ENCODE measurements at regions not wholly inside any gene's neighbourhood (a gene's known extent, or its start where the extent isn't known, plus 50 kb on each side); places are given as distances from the start of the nearest gene placed in this dataset.
A peak's percentile ranks its signal among the peaks of the same experiment; 100 is the strongest.
"Not testable (repeated sequence)": the region's sequence is repeated elsewhere in the genome, so short reads cannot be mapped to it uniquely, and the experiment has no call there.

- Histone ChIP-seq H3K4me3 (ENCODE audit: low read length in 2 of 2) (no peak overlapping the region), H3K27ac (ENCODE audit: low read depth, low read length) (no peak overlapping the region), H3K4me1 (ENCODE audit: insufficient read depth, low read length) (peaks cover 5% of the 10 kb centered on the region), H3K9me3 (ENCODE audit: control insufficient read depth in 1 of 2, low read length in 2 of 2) (no peaks in the 10 kb centered on the region), H3K36me3 (ENCODE audit: insufficient read depth, low read length) (no peaks in the 10 kb centered on the region), H3K27me3 (ENCODE audit: insufficient read depth, low read length) (no peaks in the 10 kb centered on the region)
- Mint-ChIP-seq H3K36me3 (no peaks in the 10 kb centered on the region), H3K9me3 (peaks cover 0 to 4% (median 0%) of the 10 kb centered on the region in 8 donors), H3K4me1 (peaks cover 12 to 31% (median 13%) of the 10 kb centered on the region in 4 donors), H3K4me3 (no peak overlapping the region), H3K27ac (peak overlapping the region in 1 of 7 donors; percentile 45), H3K27me3 (no peaks in the 10 kb centered on the region)
- no peak for DNase-seq
- ChIA-PET CTCF (ENCODE audit: partially characterized antibody) (no interaction called here), POLR2A (ENCODE audit: partially characterized antibody) (interaction anchor here (1.0 kb wide), 1 partner anchor 98 kb away, joined by 3 read pairs; no protein-coding TSS in a partner anchor)
- intact Hi-C loops (cut with micrococcal nuclease): no loop called here
Measured at GRCh38 chr2:37573451-37574388, 97.7 kb downstream of the CDC42EP3 start.

- Mint-ChIP-seq H3K36me3 (no peaks in the 10 kb centered on the region), H3K27me3 (no peaks in the 10 kb centered on the region), H3K27ac (no peak overlapping the region), H3K4me3 (no peak overlapping the region), H3K4me1 (peaks cover 8 to 18% (median 9%) of the 10 kb centered on the region in 4 donors), H3K9me3 (peaks cover 0 to 6% (median 3%) of the 10 kb centered on the region in 8 donors)
- no peak for DNase-seq
- Histone ChIP-seq H3K4me3 (ENCODE audit: low read length in 2 of 2) (no peak overlapping the region), H3K9me3 (ENCODE audit: control insufficient read depth in 1 of 2, low read length in 2 of 2) (no peaks in the 10 kb centered on the region), H3K36me3 (ENCODE audit: insufficient read depth, low read length) (no peaks in the 10 kb centered on the region), H3K4me1 (ENCODE audit: insufficient read depth, low read length) (no peaks in the 10 kb centered on the region), H3K27me3 (ENCODE audit: insufficient read depth, low read length) (no peaks in the 10 kb centered on the region), H3K27ac (ENCODE audit: low read depth, low read length) (no peak overlapping the region)
- ChIA-PET CTCF (ENCODE audit: partially characterized antibody) (interaction anchor here (0.6 to 1.4 kb wide), 4 partner anchors 9 to 45 kb away, joined by 3 to 4 read pairs (median 3); no protein-coding TSS in a partner anchor), POLR2A (ENCODE audit: partially characterized antibody) (interaction anchor here (1.5 to 1.7 kb wide), 2 partner anchors 11 to 24 kb away, joined by 3 to 4 read pairs; no protein-coding TSS in a partner anchor)
- intact Hi-C loops (cut with micrococcal nuclease): no loop called here
Measured at GRCh38 chr2:37575780-37576179, 95.7 kb downstream of the CDC42EP3 start.

- H3K27ac Mint-ChIP-seq; H3K27me3 ChIP-seq (ENCODE audit: insufficient read depth, low read length); H3K9me3 Mint-ChIP-seq; H3K27ac ChIP-seq (ENCODE audit: low read depth, low read length); H3K36me3 ChIP-seq (ENCODE audit: insufficient read depth, low read length); H3K4me3 Mint-ChIP-seq; H3K4me1 ChIP-seq (ENCODE audit: insufficient read depth, low read length); H3K4me3 ChIP-seq (ENCODE audit: low read length in 2 of 2); intact Hi-C loops (cut with micrococcal nuclease); H3K9me3 ChIP-seq (ENCODE audit: control insufficient read depth in 1 of 2, low read length in 2 of 2); H3K36me3 Mint-ChIP-seq; DNase-seq; H3K27me3 Mint-ChIP-seq: not testable (repeated sequence)
- H3K4me1 Mint-ChIP-seq: peaks cover 8 to 16% (median 10%) of the 10 kb centered on the region in 4 donors
- CTCF ChIA-PET (ENCODE audit: partially characterized antibody): interaction anchor here (0.6 to 1.4 kb wide), 4 partner anchors 9 to 45 kb away, joined by 3 to 4 read pairs (median 3); no protein-coding TSS in a partner anchor
- POLR2A ChIA-PET (ENCODE audit: partially characterized antibody): interaction anchor here (1.5 to 1.7 kb wide), 2 partner anchors 10 to 23 kb away, joined by 3 to 4 read pairs; no protein-coding TSS in a partner anchor
Measured at GRCh38 chr2:37576194-37576593, 95.2 kb downstream of the CDC42EP3 start.

DNA sequence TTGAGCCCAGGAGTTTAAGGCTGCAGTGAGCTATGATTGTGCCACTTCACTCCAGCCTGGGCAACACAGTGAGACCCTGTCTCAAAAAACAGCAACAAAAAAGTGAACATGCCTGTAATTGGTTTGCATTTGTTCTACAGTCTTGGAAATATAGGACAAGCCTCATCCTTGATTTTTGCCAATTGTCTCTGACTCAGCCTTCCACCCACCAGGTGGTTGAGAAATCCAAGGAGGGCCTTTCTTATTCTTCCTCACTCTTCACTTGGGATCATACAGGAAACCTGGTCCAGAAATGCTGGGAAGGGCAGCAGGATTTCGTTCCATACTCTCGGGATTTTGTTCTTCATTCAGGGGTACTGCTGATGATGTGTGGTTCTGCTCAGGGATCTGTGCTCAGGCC lies 94.6 kb downstream of the CDC42EP3 start:
- no peaks in the 10 kb centered on the region for H3K9me3 ChIP-seq (ENCODE audit: control insufficient read depth in 1 of 2, low read length in 2 of 2)
- no peaks in the 10 kb centered on the region for H3K36me3 ChIP-seq (ENCODE audit: insufficient read depth, low read length)
- H3K27me3 ChIP-seq (ENCODE audit: insufficient read depth, low read length): no peaks in the 10 kb centered on the region
- Mint-ChIP-seq H3K9me3 (peaks cover 0 to 6% (median 3%) of the 10 kb centered on the region in 8 donors), H3K4me1 (peaks cover 9 to 21% (median 14%) of the 10 kb centered on the region in 4 donors), H3K27ac (no peak overlapping the region), H3K27me3 (no peaks in the 10 kb centered on the region), H3K4me3 (no peak overlapping the region), H3K36me3 (no peaks in the 10 kb centered on the region)
- H3K4me3 ChIP-seq (ENCODE audit: low read length in 2 of 2): no peak overlapping the region
- no peak overlapping the region for H3K27ac ChIP-seq (ENCODE audit: low read depth, low read length)
- CTCF ChIA-PET (ENCODE audit: partially characterized antibody): no interaction called here
- intact Hi-C loops (cut with micrococcal nuclease): no loop called here
- H3K4me1 ChIP-seq (ENCODE audit: insufficient read depth, low read length): peaks cover 6% of the 10 kb centered on the region
- DNase-seq: no peak
- POLR2A ChIA-PET (ENCODE audit: partially characterized antibody): interaction anchor here (1.2 to 1.7 kb wide), 2 partner anchors 23 to 25 kb away, joined by 3 to 4 read pairs; no protein-coding TSS in a partner anchor

GRCh38 chr2:37579192-37579713 lies 92.2 kb downstream of the CDC42EP3 start:
- H3K36me3 ChIP-seq (ENCODE audit: insufficient read depth, low read length): no peaks in the 10 kb centered on the region
- H3K27me3 ChIP-seq (ENCODE audit: insufficient read depth, low read length): no peaks in the 10 kb centered on the region
- no peak overlapping the region for H3K27ac Mint-ChIP-seq
- no peak overlapping the region for H3K4me3 ChIP-seq (ENCODE audit: low read length in 2 of 2)
- no peak for DNase-seq
- intact Hi-C loops (cut with micrococcal nuclease): no loop called here
- H3K4me1 ChIP-seq (ENCODE audit: insufficient read depth, low read length): peaks cover 28% of the 10 kb centered on the region
- ChIA-PET POLR2A (ENCODE audit: partially characterized antibody) (interaction anchor here (0.8 kb wide), 1 partner anchor 69 kb away, joined by 3 read pairs; no protein-coding TSS in a partner anchor), CTCF (ENCODE audit: partially characterized antibody) (no interaction called here)
- H3K36me3 Mint-ChIP-seq: no peaks in the 10 kb centered on the region
- H3K9me3 Mint-ChIP-seq: peaks cover 0 to 6% (median 3%) of the 10 kb centered on the region in 8 donors
- H3K27ac ChIP-seq (ENCODE audit: low read depth, low read length): no peak overlapping the region
- H3K27me3 Mint-ChIP-seq: no peaks in the 10 kb centered on the region
- no peaks in the 10 kb centered on the region for H3K9me3 ChIP-seq (ENCODE audit: control insufficient read depth in 1 of 2, low read length in 2 of 2)
- peaks cover 25 to 40% (median 32%) of the 10 kb centered on the region in 4 donors for H3K4me1 Mint-ChIP-seq
- no peak overlapping the region for H3K4me3 Mint-ChIP-seq

DNA sequence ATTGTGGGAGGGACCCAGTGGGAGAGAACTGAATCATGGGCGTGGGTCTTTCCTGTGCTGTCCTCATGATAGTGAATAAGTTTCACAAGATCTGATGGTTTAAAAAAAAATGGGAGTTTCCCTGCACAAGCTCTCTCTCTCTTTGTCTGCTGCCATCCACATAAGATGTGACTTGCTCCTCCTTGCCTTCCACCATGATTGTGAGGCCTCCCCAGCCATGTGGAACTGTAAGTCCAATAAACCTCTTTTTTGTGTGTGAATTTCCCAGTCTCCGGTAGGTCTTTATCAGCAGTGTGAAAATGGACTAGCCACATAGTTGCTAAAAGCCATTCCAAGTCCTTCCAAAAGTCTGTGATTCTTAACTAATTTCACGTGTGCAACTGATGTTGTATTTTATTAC lies 91.5 kb downstream of the CDC42EP3 start:
- DNase-seq; POLR2A ChIA-PET (ENCODE audit: partially characterized antibody); H3K36me3 Mint-ChIP-seq; H3K9me3 ChIP-seq (ENCODE audit: control insufficient read depth in 1 of 2, low read length in 2 of 2); intact Hi-C loops (cut with micrococcal nuclease); H3K27ac ChIP-seq (ENCODE audit: low read depth, low read length); H3K36me3 ChIP-seq (ENCODE audit: insufficient read depth, low read length); H3K4me3 Mint-ChIP-seq; H3K27me3 Mint-ChIP-seq; H3K27me3 ChIP-seq (ENCODE audit: insufficient read depth, low read length); CTCF ChIA-PET (ENCODE audit: partially characterized antibody); H3K9me3 Mint-ChIP-seq; H3K4me3 ChIP-seq (ENCODE audit: low read length in 2 of 2): not testable (repeated sequence)
- Mint-ChIP-seq H3K4me1 (peaks cover 30 to 46% (median 38%) of the 10 kb centered on the region in 4 donors), H3K27ac (peak overlapping the region in 1 of 7 donors; percentile 37)
- peaks cover 35% of the 10 kb centered on the region for H3K4me1 ChIP-seq (ENCODE audit: insufficient read depth, low read length)

DNA sequence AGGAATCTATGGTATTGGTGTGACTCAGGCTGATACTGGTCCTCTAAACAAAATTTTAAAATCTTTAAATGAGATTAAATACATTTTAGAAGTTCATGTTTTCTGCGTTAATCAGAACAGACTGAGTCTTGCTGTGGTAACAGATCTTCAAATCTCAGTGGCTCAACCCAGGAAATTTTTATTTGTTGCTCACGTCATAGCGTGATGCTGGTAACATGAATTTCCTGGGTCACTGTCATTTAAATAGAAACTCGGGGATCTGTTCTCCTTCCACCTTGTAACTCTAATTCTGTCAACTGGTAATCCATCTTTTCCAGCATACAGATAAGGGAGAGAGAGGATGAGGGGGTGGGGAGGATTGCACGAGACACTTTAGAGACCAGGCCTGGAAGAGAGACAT lies 90.0 kb downstream of the CDC42EP3 start:
- Histone ChIP-seq H3K9me3 (ENCODE audit: control insufficient read depth in 1 of 2, low read length in 2 of 2) (no peaks in the 10 kb centered on the region), H3K4me1 (ENCODE audit: insufficient read depth, low read length) (peaks cover 50% of the 10 kb centered on the region), H3K4me3 (ENCODE audit: low read length in 2 of 2) (no peak overlapping the region), H3K27me3 (ENCODE audit: insufficient read depth, low read length) (no peaks in the 10 kb centered on the region), H3K36me3 (ENCODE audit: insufficient read depth, low read length) (no peaks in the 10 kb centered on the region), H3K27ac (ENCODE audit: low read depth, low read length) (no peak overlapping the region)
- DNase-seq: no peak
- Mint-ChIP-seq H3K9me3 (peaks cover 0 to 5% (median 2%) of the 10 kb centered on the region in 8 donors), H3K36me3 (no peaks in the 10 kb centered on the region), H3K4me3 (peak overlapping the region in 2 of 8 donors; percentile 28 to 52), H3K27ac (peak overlapping the region in 5 of 7 donors; percentile 23 to 83 (median 53)), H3K27me3 (no peaks in the 10 kb centered on the region), H3K4me1 (peaks cover 43 to 57% (median 52%) of the 10 kb centered on the region in 4 donors)
- CTCF ChIA-PET (ENCODE audit: partially characterized antibody): interaction anchor here (2.0 to 2.4 kb wide), 4 partner anchors 10 to 166 kb away, joined by 8 to 18 read pairs (median 12); no protein-coding TSS in a partner anchor
- intact Hi-C loops (cut with micrococcal nuclease): no loop called here
- POLR2A ChIA-PET (ENCODE audit: partially characterized antibody): interaction anchor here (1.2 to 11.1 kb wide), 6 partner anchors 12 to 81 kb away, joined by 3 to 322 read pairs (median 18); no protein-coding TSS in a partner anchor

Measured in CD4-positive, alpha-beta memory T cell (primary cell).